Stimulated activated memory B cell treated with anti-CD40 and anti-IgM and Interleukin-4, amounts not matched to agents 10 μg/mL and 1 μg/mL and 100 μg/mL, for 72 hours (primary cell): ENCODE measurements at regions not wholly inside any gene's neighbourhood (a gene's known extent, or its start where the extent isn't known, plus 50 kb on each side); places are given as distances from the start of the nearest gene placed in this dataset.

Source experiments
- ATAC-seq: fragments of 150-1000 bp; cut with Tn5 transposase; 2 replicates; pipeline ENCODE4 v1.10.0; 2021
- H3K27ac Mint-ChIP-seq: one replicate; pipeline ENCODE4 v1.8.0; 2022; ENCODE audit warnings: mild to moderate bottlenecking, mixed read lengths
- H3K27me3 Mint-ChIP-seq: one replicate; pipeline ENCODE4 v1.8.0; 2022; ENCODE audit warnings: mixed read lengths
- H3K36me3 Mint-ChIP-seq: one replicate; pipeline ENCODE4 v1.8.0; 2022; ENCODE audit warnings: mixed read lengths
- H3K4me1 Mint-ChIP-seq: one replicate; pipeline ENCODE4 v1.8.0; 2022; ENCODE audit warnings: mixed read lengths
- H3K4me3 Mint-ChIP-seq: one replicate; pipeline ENCODE4 v1.8.0; 2022; ENCODE audit warnings: mild to moderate bottlenecking, moderate library complexity, mixed read lengths
- H3K9me3 Mint-ChIP-seq: one replicate; pipeline ENCODE4 v1.8.0; 2022; ENCODE audit warnings: mixed read lengths

- H3K9me3 Mint-ChIP-seq: peaks cover 9% of the 10 kb centered on the region
- no peak overlapping the region for H3K27ac Mint-ChIP-seq
- no peaks in the 10 kb centered on the region for H3K4me1 Mint-ChIP-seq
- no peaks in the 10 kb centered on the region for H3K27me3 Mint-ChIP-seq
- H3K4me3 Mint-ChIP-seq: no peak overlapping the region
- ATAC-seq: no peak
- no peaks in the 10 kb centered on the region for H3K36me3 Mint-ChIP-seq
Observed at GRCh38 chr16:63981639-63982038, 1140.2 kb downstream of the CDH11 start.

- no peaks in the 10 kb centered on the region for H3K27me3 Mint-ChIP-seq
Observed at GRCh38 chr16:63980763-63981162, 1141.1 kb downstream of the CDH11 start.

GRCh38 chr16:63978240-63978639, 1143.6 kb downstream of the CDH11 start:
- no peak for ATAC-seq
- Mint-ChIP-seq H3K27me3 (no peaks in the 10 kb centered on the region), H3K27ac (no peak overlapping the region), H3K36me3 (no peaks in the 10 kb centered on the region), H3K4me3 (no peak overlapping the region), H3K9me3 (peaks cover 4% of the 10 kb centered on the region), H3K4me1 (no peaks in the 10 kb centered on the region)

More at GRCh38 chr16:63980763-63981162, 1141.1 kb downstream of the CDH11 start:
- no peaks in the 10 kb centered on the region for H3K36me3 Mint-ChIP-seq
- H3K27ac Mint-ChIP-seq: no peak overlapping the region
- peaks cover 6% of the 10 kb centered on the region for H3K9me3 Mint-ChIP-seq
- H3K4me3 Mint-ChIP-seq: no peak overlapping the region
- no peak for ATAC-seq
- H3K4me1 Mint-ChIP-seq: no peaks in the 10 kb centered on the region

GRCh38 chr16:63976345-63976744, 1145.5 kb downstream of the CDH11 start:
- Mint-ChIP-seq H3K4me1 (no peaks in the 10 kb centered on the region), H3K36me3 (no peaks in the 10 kb centered on the region), H3K9me3 (peaks cover 8% of the 10 kb centered on the region), H3K4me3 (no peak overlapping the region), H3K27ac (no peak overlapping the region), H3K27me3 (no peaks in the 10 kb centered on the region)
- ATAC-seq: no peak

- Mint-ChIP-seq H3K36me3 (no peaks in the 10 kb centered on the region), H3K27me3 (no peaks in the 10 kb centered on the region), H3K4me1 (no peaks in the 10 kb centered on the region), H3K4me3 (no peak overlapping the region), H3K9me3 (peaks cover 8% of the 10 kb centered on the region), H3K27ac (no peak overlapping the region)
- no peak for ATAC-seq
Observed at GRCh38 chr16:63975669-63976068, 1146.2 kb downstream of the CDH11 start.

GRCh38 chr16:63967966-63968365, 1153.9 kb downstream of the CDH11 start:
- H3K4me3 Mint-ChIP-seq: no peak overlapping the region
- no peaks in the 10 kb centered on the region for H3K36me3 Mint-ChIP-seq
- peaks cover 8% of the 10 kb centered on the region for H3K9me3 Mint-ChIP-seq
- no peaks in the 10 kb centered on the region for H3K27me3 Mint-ChIP-seq
- no peak for ATAC-seq
- H3K4me1 Mint-ChIP-seq: no peaks in the 10 kb centered on the region
- no peak overlapping the region for H3K27ac Mint-ChIP-seq

GRCh38 chr16:63960321-63960720, 1161.5 kb downstream of the CDH11 start:
- H3K9me3 Mint-ChIP-seq: peaks cover 6% of the 10 kb centered on the region
- no peak for ATAC-seq
- H3K27ac Mint-ChIP-seq: no peak overlapping the region

GRCh38 chr16:63947022-63947421, 1174.8 kb downstream of the CDH11 start:
- no peak overlapping the region for H3K27ac Mint-ChIP-seq
- H3K4me3 Mint-ChIP-seq: no peak overlapping the region
- ATAC-seq: no peak
- H3K36me3 Mint-ChIP-seq: no peaks in the 10 kb centered on the region
- H3K27me3 Mint-ChIP-seq: no peaks in the 10 kb centered on the region
- H3K4me1 Mint-ChIP-seq: no peaks in the 10 kb centered on the region
- peaks cover 8% of the 10 kb centered on the region for H3K9me3 Mint-ChIP-seq

More at GRCh38 chr16:63960321-63960720, 1161.5 kb downstream of the CDH11 start:
- H3K4me1 Mint-ChIP-seq: no peaks in the 10 kb centered on the region
- no peaks in the 10 kb centered on the region for H3K36me3 Mint-ChIP-seq
- no peaks in the 10 kb centered on the region for H3K27me3 Mint-ChIP-seq
- H3K4me3 Mint-ChIP-seq: no peak overlapping the region

GRCh38 chr16:63945806-63946205, 1176.1 kb downstream of the CDH11 start:
- ATAC-seq: no peak
- Mint-ChIP-seq H3K9me3 (peaks cover 8% of the 10 kb centered on the region), H3K4me1 (no peaks in the 10 kb centered on the region), H3K27ac (no peak overlapping the region), H3K27me3 (no peaks in the 10 kb centered on the region), H3K36me3 (no peaks in the 10 kb centered on the region), H3K4me3 (no peak overlapping the region)

- H3K36me3 Mint-ChIP-seq: no peaks in the 10 kb centered on the region
- no peaks in the 10 kb centered on the region for H3K4me1 Mint-ChIP-seq
- peaks cover 5% of the 10 kb centered on the region for H3K9me3 Mint-ChIP-seq
- H3K4me3 Mint-ChIP-seq: no peak overlapping the region
- no peaks in the 10 kb centered on the region for H3K27me3 Mint-ChIP-seq
- ATAC-seq: no peak
- H3K27ac Mint-ChIP-seq: no peak overlapping the region
Observed at GRCh38 chr16:63943566-63943965, 1178.3 kb downstream of the CDH11 start.

- H3K9me3 Mint-ChIP-seq: peaks cover 13% of the 10 kb centered on the region
- H3K4me3 Mint-ChIP-seq: no peak overlapping the region
- H3K36me3 Mint-ChIP-seq: no peaks in the 10 kb centered on the region
- no peak overlapping the region for H3K27ac Mint-ChIP-seq
- H3K4me1 Mint-ChIP-seq: no peaks in the 10 kb centered on the region
- ATAC-seq: no peak
- H3K27me3 Mint-ChIP-seq: no peaks in the 10 kb centered on the region
Observed at GRCh38 chr16:63938661-63939060, 1183.2 kb downstream of the CDH11 start.

GRCh38 chr16:63933841-63934240, 1188.0 kb downstream of the CDH11 start:
- Mint-ChIP-seq H3K4me1 (no peaks in the 10 kb centered on the region), H3K9me3 (peaks cover 10% of the 10 kb centered on the region), H3K4me3 (no peak overlapping the region), H3K36me3 (no peaks in the 10 kb centered on the region), H3K27me3 (no peaks in the 10 kb centered on the region), H3K27ac (no peak overlapping the region)
- ATAC-seq: no peak

GRCh38 chr16:63928421-63928820, 1193.4 kb downstream of the CDH11 start:
- Mint-ChIP-seq H3K9me3 (peaks cover 2% of the 10 kb centered on the region), H3K27ac (no peak overlapping the region)

GRCh38 chr16:63925221-63925620, 1196.6 kb downstream of the CDH11 start:
- H3K36me3 Mint-ChIP-seq: no peaks in the 10 kb centered on the region
- no peak for ATAC-seq
- no peak overlapping the region for H3K27ac Mint-ChIP-seq
- no peaks in the 10 kb centered on the region for H3K4me1 Mint-ChIP-seq
- H3K27me3 Mint-ChIP-seq: no peaks in the 10 kb centered on the region
- H3K9me3 Mint-ChIP-seq: peaks cover under 1% of the 10 kb centered on the region
- no peak overlapping the region for H3K4me3 Mint-ChIP-seq

More at GRCh38 chr16:63928421-63928820, 1193.4 kb downstream of the CDH11 start:
- H3K4me1 Mint-ChIP-seq: no peaks in the 10 kb centered on the region
- no peak for ATAC-seq
- H3K4me3 Mint-ChIP-seq: no peak overlapping the region
- H3K36me3 Mint-ChIP-seq: no peaks in the 10 kb centered on the region
- no peaks in the 10 kb centered on the region for H3K27me3 Mint-ChIP-seq

- no peak overlapping the region for H3K4me3 Mint-ChIP-seq
- H3K27ac Mint-ChIP-seq: no peak overlapping the region
- no peak for ATAC-seq
- no peaks in the 10 kb centered on the region for H3K36me3 Mint-ChIP-seq
- H3K4me1 Mint-ChIP-seq: no peaks in the 10 kb centered on the region
- H3K9me3 Mint-ChIP-seq: peaks cover 5% of the 10 kb centered on the region
- no peaks in the 10 kb centered on the region for H3K27me3 Mint-ChIP-seq
Observed at GRCh38 chr16:63922560-63922959, 1199.3 kb downstream of the CDH11 start.

GRCh38 chr16:63921737-63922295, 1200.0 kb downstream of the CDH11 start:
- Mint-ChIP-seq H3K4me1 (no peaks in the 10 kb centered on the region), H3K9me3 (peaks cover 8% of the 10 kb centered on the region)
- ATAC-seq: no peak

GRCh38 chr16:63913290-63913689, 1208.6 kb downstream of the CDH11 start:
- Mint-ChIP-seq H3K4me3 (no peak overlapping the region), H3K27me3 (no peaks in the 10 kb centered on the region), H3K27ac (no peak overlapping the region), H3K9me3 (peaks cover 16% of the 10 kb centered on the region), H3K36me3 (no peaks in the 10 kb centered on the region), H3K4me1 (no peaks in the 10 kb centered on the region)
- ATAC-seq: no peak

More at GRCh38 chr16:63921737-63922295, 1200.0 kb downstream of the CDH11 start:
- no peak overlapping the region for H3K27ac Mint-ChIP-seq
- H3K27me3 Mint-ChIP-seq: no peaks in the 10 kb centered on the region
- H3K4me3 Mint-ChIP-seq: no peak overlapping the region
- no peaks in the 10 kb centered on the region for H3K36me3 Mint-ChIP-seq
